HG03457 (cell line): ENCODE measurements at regions not wholly inside any gene's neighbourhood (a gene's known extent, or its start where the extent isn't known, plus 50 kb on each side); places are given as distances from the start of the nearest gene placed in this dataset.

Source experiments
- ATAC-seq: cut with Tn5 transposase; IDR thresholded peaks from one replicate; pipeline ENCODE4 v1.9.1; 2021; ENCODE audit warnings: moderate number of reproducible peaks; ENCODE audit not compliant: unreplicated experiment

GRCh38 chr10:2296179-2296891, 559.0 kb upstream of the ADARB2 start:
- no peak for ATAC-seq

- ATAC-seq = no peak
Observed at GRCh38 chr10:2294739-2295138, 557.4 kb upstream of the ADARB2 start.

DNA sequence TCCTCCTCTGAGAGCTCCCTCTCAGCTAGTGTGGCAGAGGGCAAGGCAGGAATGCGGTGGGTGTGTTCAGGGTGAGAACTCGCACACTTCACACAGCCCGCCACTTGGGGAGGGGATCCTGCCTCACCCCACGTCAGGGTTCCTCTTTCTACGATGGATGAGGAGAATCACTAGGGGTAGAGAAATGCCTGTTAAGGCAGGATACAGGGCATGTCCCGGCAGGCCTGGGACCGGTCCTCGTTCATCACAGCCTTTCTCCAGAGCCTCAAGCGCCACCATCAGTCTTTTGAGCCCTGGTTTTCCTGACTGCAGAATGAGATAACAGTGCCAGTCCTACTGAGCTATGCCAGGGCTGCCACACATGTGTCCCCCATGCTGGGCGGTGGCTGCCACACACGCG, 546.7 kb upstream of the ADARB2 start:
- ATAC-seq = no peak

- no peak for ATAC-seq
Observed at GRCh38 chr10:2282202-2282601, 544.9 kb upstream of the ADARB2 start.

GRCh38 chr10:2280713-2281300, 543.5 kb upstream of the ADARB2 start:
- no peak for ATAC-seq

- no peak for ATAC-seq
Observed at GRCh38 chr10:2279711-2280110, 542.4 kb upstream of the ADARB2 start.

- no peak for ATAC-seq
Observed at GRCh38 chr10:2278363-2278762, 541.0 kb upstream of the ADARB2 start.

GRCh38 chr10:2263561-2263960, 526.2 kb upstream of the ADARB2 start:
- ATAC-seq = no peak

GRCh38 chr10:2262878-2263277, 525.6 kb upstream of the ADARB2 start:
- ATAC-seq = no peak

GRCh38 chr10:2262333-2262732, 525.0 kb upstream of the ADARB2 start:
- ATAC-seq = no peak

DNA sequence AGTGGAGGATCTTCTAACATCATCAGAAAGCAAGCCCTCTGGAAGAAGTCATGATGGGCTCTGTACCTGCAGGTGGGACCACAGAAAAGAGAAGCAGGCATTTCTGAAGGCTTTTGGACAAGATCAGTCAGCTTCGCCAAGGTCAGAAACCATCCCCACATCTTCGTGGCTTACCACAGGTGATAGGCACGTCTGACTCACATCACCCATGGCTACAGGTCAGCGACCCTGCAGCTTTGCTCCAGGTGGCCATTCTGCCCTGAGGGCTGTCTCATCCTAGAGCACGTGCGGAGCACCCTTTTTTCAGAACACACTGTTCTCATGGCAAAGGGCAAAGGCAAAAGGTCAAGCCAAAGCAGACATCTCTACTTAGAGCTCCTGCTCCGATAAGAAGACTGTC, 518.9 kb upstream of the ADARB2 start:
- ATAC-seq = no peak

DNA sequence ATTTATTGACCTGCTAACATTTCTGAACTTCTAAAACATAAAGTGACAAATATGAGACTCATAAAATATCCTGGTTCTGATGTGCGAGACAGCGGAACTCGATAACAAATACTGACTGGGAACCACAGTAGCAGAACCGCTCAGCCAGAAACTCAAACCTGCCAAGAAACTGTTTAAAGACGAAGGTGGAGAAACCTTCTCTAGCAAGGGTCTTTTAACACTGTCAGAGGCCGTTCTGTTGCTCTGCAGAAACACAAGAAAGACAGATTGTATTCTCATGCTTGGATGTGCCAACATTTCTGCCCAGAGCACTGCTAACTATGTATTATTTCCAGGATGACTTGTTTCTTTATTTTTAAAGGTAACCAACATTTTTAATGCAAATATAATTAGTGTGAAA, 514.8 kb upstream of the ADARB2 start:
- ATAC-seq = no peak

- ATAC-seq = no peak
Observed at GRCh38 chr10:2251631-2252030, 514.3 kb upstream of the ADARB2 start.

DNA sequence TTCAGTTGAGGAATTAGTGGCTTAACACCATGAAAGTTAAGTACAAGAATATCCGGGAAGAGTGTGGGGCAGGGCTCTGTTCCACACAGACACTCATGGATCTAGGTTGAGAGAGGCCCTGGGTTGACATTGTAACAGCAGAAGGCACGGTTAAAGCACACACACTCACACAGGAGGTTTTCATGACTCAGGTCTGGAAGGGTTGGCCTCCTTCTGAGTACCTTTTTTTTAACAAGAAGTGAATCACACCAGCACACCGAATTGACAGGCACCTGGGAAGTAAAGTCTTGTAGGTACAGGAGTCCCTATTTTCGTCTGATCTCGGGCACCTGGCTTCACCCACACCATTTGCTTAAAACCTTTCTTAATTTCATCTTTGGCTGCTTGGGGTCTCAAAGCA, 509.4 kb upstream of the ADARB2 start:
- ATAC-seq = no peak

GRCh38 chr10:2245580-2245979, 508.3 kb upstream of the ADARB2 start:
- no peak for ATAC-seq

DNA sequence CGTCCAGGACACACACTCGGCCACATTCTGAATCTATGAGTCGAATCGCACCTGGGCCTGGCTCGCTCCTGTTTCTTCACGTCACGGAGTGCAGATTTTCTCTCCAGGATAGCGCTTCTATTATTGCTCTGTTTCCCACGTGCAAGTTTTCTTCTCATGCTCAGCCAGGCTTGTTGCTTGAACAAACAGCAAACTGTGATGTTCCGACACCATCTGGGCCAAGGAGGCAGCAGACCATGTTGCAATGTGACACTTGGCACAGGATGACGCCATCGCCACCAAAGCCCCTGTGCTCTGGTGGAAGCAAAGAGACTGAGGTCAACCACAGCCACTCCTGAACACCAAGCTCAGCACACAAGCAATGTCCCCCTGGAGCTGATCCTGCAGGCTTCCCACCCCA, 507.1 kb upstream of the ADARB2 start:
- ATAC-seq = no peak

- ATAC-seq = no peak
Observed at GRCh38 chr10:2236876-2237275, 499.6 kb upstream of the ADARB2 start.

- ATAC-seq = no peak
Observed at GRCh38 chr10:2232479-2232878, 495.2 kb upstream of the ADARB2 start.

GRCh38 chr10:2230478-2230877, 493.2 kb upstream of the ADARB2 start:
- no peak for ATAC-seq

- ATAC-seq = no peak
Observed at GRCh38 chr10:2228320-2228901, 491.1 kb upstream of the ADARB2 start.

DNA sequence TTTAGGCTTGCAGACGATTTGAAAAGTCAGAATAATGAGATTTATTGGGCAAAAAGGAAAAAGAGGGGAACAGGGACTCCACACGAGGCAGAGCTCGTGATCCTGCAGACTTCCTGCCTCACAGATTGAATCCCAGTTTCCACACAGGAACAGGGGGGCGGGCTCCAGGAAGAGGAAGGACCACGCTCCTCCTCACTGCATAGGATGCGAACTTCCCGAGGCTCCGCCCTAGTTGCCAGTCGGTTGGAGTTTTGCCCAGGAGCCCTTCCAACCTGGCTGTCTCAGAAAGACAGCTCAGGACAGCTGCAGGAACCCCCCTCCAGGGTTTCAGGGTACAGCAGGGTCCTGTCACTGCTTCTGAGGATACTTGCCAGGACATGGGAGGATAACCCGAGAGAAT, 488.3 kb upstream of the ADARB2 start:
- no peak for ATAC-seq

GRCh38 chr10:2223548-2224320, 486.4 kb upstream of the ADARB2 start:
- ATAC-seq = no peak
